Activated T-cell treated with anti-CD3 and anti-CD28 coated beads, Interleukin-2, amount 50 U/mL, for 72 hours (primary cell): ENCODE measurements at regions not wholly inside any gene's neighbourhood (a gene's known extent, or its start where the extent isn't known, plus 50 kb on each side); places are given as distances from the start of the nearest gene placed in this dataset.
"Not testable (repeated sequence)": the region's sequence is repeated elsewhere in the genome, so short reads cannot be mapped to it uniquely, and the experiment has no call there.

ENCODE experiments used
- ATAC-seq, 2 donors: fragments of 150-1000 bp; cut with Tn5 transposase; replicated peaks in 1 of 2; 2 replicates each; pipeline ENCODE4 v1.10.0; 2021; ENCODE audit warnings: moderate library complexity in 2 of 2, mild to moderate bottlenecking in 1 of 2
- DNase-seq, 2 donors: peaks; one replicate each; pipeline ENCODE4 v3.0.0; 2021 to 2022; ENCODE audit warnings: mixed read lengths in 1 of 2
- H3K27ac Mint-ChIP-seq: one replicate; pipeline ENCODE4 v1.8.0; 2022; ENCODE audit warnings: mild to moderate bottlenecking, moderate library complexity, mixed read lengths
- H3K27me3 Mint-ChIP-seq: one replicate; pipeline ENCODE4 v1.8.0; 2022; ENCODE audit warnings: low read depth, mixed read lengths
- H3K36me3 Mint-ChIP-seq, 2 donors: one replicate each; pipeline ENCODE4 v1.8.0; 2022; ENCODE audit warnings: mixed read lengths in 2 of 2, mild to moderate bottlenecking in 1 of 2; ENCODE audit not compliant: insufficient read depth in 2 of 2
- H3K4me1 Mint-ChIP-seq: one replicate; pipeline ENCODE4 v1.8.0; 2022; ENCODE audit warnings: low read depth, mixed read lengths
- H3K4me3 Mint-ChIP-seq, 2 donors: one replicate each; pipeline ENCODE4 v1.8.0; 2022; ENCODE audit warnings: mild to moderate bottlenecking in 2 of 2, mixed read lengths in 2 of 2, moderate library complexity in 2 of 2
- H3K9me3 Mint-ChIP-seq, 2 donors: one replicate each; pipeline ENCODE4 v1.8.0; 2022; ENCODE audit warnings: mixed read lengths in 2 of 2

DNA sequence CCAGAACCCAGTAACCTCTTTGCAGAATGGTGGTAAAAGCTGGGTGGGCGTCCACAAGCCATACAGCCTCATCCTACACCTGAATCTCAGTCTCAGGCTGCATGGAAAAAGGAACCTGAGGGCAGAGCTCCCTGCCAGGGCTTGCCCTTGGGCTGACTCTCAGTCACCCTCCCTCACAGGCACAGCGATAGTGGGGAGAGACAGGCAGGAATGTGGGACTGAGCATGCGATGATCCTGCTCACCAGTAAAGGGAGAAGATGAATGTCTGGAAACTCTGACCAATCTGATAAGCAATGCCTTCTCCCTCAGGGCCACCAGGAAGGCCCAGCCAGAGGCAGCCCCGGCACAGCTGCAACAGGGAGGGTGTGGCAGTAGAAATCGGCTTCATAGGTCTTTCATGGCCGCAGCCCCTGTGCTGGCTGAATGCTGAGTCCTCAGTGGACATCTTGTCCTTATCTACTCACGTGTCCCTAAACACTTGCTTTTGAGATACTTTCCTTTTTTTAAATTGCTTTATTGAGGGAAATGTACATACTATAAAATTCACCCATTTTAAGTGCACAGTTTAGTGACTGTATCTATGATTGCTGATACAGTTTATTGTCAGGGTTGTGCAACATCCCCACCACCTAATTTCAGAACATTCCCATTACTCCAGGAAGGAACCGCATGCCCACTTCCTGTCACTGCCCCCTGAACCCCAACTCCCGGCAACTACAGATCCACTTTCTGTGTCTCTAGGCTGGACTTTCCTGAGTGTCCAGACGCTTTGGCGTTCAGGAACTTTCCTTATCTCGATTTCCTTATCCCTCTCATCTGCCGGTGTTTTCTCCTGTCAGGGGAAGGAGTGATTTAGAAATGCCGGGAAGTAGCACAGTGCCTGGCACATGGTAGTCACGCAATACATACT lies 258.1 kb downstream of the PCNX1 start:
- H3K4me1 Mint-ChIP-seq, result peaks cover 25% of the 10 kb centered on the region
- no peak for ATAC-seq
- peaks cover 21% of the 10 kb centered on the region for H3K27me3 Mint-ChIP-seq
- no peak overlapping the region for H3K27ac Mint-ChIP-seq
- H3K36me3 Mint-ChIP-seq, result peaks cover 3 to 4% of the 10 kb centered on the region in 2 donors
- DNase-seq, result no peak
- peaks cover 1 to 3% of the 10 kb centered on the region in 2 donors for H3K9me3 Mint-ChIP-seq
- no peak overlapping the region for H3K4me3 Mint-ChIP-seq

DNA sequence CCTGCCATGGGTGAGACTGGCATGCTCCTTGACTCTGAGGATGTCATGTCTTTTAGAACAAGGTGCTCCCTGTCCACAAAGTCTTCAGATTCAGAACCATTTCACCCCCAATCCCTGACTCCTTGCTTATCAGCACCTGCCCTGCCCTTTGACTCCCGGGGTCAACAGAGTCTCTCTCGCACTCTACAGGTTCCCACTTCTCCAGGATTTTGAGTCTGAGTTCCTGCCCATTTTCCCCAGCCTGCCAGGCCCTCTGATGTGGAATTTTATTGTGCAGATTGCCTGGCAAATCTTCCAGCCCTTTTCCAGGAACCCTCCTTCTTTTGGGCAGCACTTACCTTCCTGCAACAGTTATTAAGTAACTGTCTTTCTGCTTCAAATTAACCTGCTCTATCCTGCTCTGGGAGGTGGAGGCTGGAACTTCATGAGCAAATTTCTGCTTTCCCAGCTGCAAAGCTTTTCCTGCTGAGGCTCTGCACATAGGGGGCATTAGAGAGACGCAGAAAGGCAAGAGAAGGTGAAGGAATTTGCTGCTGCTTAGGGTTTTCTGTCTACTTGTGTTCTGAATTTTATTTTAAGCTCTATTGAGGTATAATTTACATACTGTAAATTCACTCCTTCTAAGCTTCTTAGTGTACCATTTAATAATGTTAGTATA lies 259.1 kb downstream of the PCNX1 start:
- Mint-ChIP-seq H3K4me1 (peaks cover 25% of the 10 kb centered on the region), H3K27me3 (peaks cover 26% of the 10 kb centered on the region), H3K9me3 (no peaks in the 10 kb centered on the region), H3K27ac (no peak overlapping the region), H3K4me3 (no peak overlapping the region), H3K36me3 (peaks cover 0 to 1% of the 10 kb centered on the region in 2 donors)
- ATAC-seq (no peak), DNase-seq (no peak)

DNA sequence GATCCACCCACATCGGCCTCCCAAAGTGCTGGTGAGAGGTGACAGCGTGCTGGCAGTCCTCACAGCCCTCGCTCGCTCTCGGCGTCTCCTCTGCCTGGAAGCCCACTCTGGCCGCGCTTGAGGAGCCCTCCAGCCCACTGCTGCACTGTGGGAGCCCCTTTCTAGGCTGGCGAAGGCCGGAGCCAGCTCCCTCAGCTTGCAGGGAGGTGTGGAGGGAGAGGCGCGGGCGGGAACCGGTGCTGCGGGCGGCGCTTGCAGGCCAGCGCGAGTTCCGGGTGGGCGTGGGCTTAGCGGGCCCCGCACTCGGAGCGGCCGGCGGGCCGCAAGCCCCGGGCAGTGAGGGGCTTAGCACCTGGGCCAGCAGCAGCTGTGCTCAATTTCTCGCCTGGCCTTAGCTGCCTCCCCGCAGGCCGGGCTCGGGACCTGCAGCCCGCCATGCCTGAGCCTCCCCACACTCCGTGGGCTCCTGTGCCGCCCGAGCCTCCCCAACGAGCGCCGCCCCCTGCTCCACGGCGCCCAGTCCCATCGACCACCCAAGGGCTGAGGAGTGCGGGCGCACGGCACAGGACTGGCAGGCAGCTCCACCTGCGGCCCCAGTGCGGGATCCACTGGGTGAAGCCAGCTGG lies 260.2 kb downstream of the PCNX1 start:
- Mint-ChIP-seq H3K4me1 (peaks cover 25% of the 10 kb centered on the region), H3K27me3 (peaks cover 33% of the 10 kb centered on the region)
- H3K36me3 Mint-ChIP-seq, ATAC-seq, DNase-seq, H3K27ac Mint-ChIP-seq, H3K9me3 Mint-ChIP-seq, H3K4me3 Mint-ChIP-seq: not testable (repeated sequence)

DNA sequence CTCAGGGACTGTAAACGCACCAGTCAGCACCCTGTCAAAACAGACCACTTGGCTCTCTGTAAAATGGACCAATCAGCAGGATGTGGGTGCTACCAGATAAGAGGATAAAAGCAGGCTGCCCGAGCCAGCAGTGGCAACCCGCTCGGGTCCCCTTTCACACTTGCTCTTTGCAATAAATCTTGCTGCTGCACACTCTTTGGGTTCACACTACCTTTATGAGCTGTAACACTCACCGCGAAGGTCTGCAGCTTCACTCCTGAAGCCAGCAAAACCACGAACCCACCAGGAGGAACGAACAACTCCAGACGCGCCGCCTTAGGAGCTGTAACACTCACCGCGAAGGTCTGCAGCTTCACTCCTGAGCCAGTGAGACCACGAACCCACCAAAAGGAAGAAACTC lies 260.9 kb downstream of the PCNX1 start:
- ATAC-seq (peak; percentile 68 to 75), DNase-seq (peak; percentile 42 to 45)
- peak overlapping the region; percentile 40 for H3K27ac Mint-ChIP-seq
- not testable (repeated sequence) for H3K36me3 Mint-ChIP-seq, H3K9me3 Mint-ChIP-seq
- peaks cover 25% of the 10 kb centered on the region for H3K4me1 Mint-ChIP-seq
- peaks cover 37% of the 10 kb centered on the region for H3K27me3 Mint-ChIP-seq
- H3K4me3 Mint-ChIP-seq, result peak overlapping the region; percentile 85 to 88

DNA sequence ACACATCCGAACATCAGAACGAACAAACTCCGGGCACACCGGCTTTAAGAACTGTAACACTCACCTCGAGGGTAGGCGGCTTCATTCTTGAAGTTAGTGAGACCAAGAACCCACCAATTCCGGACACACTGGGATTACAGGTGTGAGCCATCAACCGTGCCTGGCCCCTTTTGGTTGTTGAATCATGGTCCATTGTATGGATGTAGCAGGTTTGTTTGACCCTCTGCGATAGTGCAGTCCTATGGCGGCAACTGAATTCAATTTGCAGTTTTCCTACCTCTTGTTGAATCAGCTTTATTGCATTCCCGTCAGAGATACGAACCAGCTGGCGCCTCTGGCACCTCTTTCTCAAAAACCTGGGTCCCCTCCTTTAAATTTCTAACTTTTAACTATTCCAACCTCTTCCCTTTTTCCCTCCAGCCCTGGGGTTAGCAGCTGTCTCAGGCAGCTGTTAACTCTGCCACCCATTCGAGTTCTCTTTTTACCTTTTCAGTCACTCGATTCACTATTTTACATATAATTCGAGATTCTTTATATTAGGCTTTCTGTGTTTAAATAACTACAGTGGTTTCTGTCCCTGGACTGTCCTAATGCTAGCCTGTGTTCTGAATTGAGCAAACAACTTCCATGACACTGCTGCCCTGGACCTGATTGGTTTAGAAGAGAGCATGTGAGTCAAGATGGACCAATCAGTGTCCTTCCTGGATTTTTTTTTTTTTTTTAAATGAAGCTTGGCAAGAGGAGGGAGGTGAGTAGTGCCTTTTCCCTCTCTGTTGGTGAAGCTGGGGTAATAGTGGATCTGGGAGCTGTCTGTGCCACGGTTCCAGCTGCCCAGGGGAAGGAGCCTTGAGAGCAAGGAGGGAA lies 261.5 kb downstream of the PCNX1 start:
- H3K27ac Mint-ChIP-seq, result peak overlapping the region; percentile 40
- H3K27me3 Mint-ChIP-seq, result peaks cover 37% of the 10 kb centered on the region
- no peaks in the 10 kb centered on the region for H3K9me3 Mint-ChIP-seq
- H3K4me3 Mint-ChIP-seq, result peak overlapping the region; percentile 85 to 88
- peaks cover 0 to 1% of the 10 kb centered on the region in 2 donors for H3K36me3 Mint-ChIP-seq
- DNase-seq, result no peak
- ATAC-seq, result peak; percentile 45 to 64
- H3K4me1 Mint-ChIP-seq, result peaks cover 25% of the 10 kb centered on the region

DNA sequence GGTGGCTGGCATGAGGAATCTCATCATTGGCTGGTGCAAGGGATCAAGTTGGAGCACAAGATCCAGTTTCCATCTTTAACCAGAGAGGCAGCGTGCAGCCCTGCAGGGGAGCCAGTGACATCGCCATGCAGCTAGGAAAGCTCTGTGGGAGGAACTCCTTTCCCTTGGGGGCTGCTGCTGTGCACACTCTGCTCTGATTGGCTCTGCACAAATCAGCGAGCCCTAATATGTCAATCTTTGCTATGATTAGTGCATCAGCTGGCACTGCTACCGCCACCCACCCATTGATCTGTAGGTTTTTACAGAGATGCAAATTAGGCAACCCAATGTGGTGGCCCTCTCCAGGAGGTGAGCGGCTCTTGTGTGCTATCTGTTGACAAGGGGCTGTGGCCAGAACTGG lies 262.6 kb downstream of the PCNX1 start:
- Mint-ChIP-seq H3K9me3 (no peaks in the 10 kb centered on the region), H3K36me3 (peaks cover 0 to 1% of the 10 kb centered on the region in 2 donors), H3K4me3 (no peak overlapping the region), H3K27me3 (peaks cover 37% of the 10 kb centered on the region), H3K4me1 (peaks cover 25% of the 10 kb centered on the region), H3K27ac (no peak overlapping the region)
- DNase-seq (no peak), ATAC-seq (no peak)

DNA sequence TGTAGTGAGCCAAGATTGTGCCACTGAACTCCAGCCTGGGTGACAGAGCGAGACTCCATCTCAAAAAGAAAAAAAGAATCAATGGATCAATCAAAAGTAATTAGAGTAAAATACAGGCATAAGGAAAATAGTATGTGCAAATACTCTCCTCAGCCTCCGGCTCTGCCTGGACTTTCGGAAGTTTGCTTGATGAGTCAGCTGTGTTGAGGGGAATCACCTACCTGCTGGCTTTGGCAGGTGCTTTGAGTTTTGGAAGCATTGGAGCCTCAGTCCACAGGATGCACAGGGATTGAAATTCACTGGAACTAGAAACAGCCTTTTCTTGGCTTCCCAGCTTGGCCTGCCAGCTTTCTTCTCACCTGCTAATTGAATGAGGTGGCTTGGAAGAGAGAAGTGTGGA lies 268.2 kb downstream of the PCNX1 start:
- no peak overlapping the region for H3K4me3 Mint-ChIP-seq
- no peak overlapping the region for H3K27ac Mint-ChIP-seq
- DNase-seq, result no peak
- no peak for ATAC-seq
- H3K27me3 Mint-ChIP-seq, result peaks cover 16% of the 10 kb centered on the region
- peaks cover 0 to 2% of the 10 kb centered on the region in 2 donors for H3K9me3 Mint-ChIP-seq
- H3K4me1 Mint-ChIP-seq, result no peaks in the 10 kb centered on the region
- H3K36me3 Mint-ChIP-seq, result no peaks in the 10 kb centered on the region

DNA sequence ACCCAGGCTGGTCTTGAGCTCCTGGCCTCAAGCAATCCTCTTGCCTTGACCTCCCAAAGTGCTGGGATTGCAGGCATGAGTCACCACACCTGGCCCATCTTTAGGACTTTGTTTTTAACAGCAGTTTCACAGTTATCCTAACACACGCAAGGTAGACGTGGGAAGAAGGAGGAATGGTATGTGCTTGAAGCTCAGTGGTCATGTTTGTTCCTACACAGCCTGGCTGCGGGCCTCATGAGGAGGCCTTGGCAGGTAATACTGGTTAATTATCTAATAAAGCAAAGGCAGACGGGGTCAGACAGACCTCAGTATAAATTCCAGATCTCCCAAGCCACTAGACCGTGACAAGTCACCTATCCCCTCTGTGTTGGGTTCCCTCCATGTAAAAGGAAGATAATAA lies 271.8 kb downstream of the PCNX1 start:
- Mint-ChIP-seq H3K4me3 (no peak overlapping the region), H3K36me3 (no peaks in the 10 kb centered on the region), H3K27ac (no peak overlapping the region), H3K9me3 (peaks cover 0 to 2% of the 10 kb centered on the region in 2 donors), H3K4me1 (no peaks in the 10 kb centered on the region), H3K27me3 (no peaks in the 10 kb centered on the region)
- ATAC-seq (no peak), DNase-seq (no peak)

DNA sequence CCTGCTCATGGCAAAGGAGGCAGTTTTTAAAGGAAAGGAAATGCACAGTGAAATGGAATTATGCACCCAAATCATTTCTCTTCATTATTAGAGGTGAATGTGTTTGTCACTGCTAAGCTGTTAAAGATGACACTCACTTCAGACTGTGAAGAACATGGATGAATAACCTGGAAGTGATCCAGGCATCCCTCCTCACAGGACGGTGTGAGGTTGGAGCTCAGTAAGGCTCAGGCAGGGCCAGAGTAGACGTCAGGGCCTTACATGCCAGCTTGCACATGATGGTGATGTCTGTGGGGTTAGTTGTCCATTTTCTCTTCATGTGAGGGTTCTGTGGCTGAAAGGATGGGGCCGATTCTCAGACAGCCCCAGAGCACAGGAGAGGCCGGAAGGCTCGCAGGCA lies 273.1 kb downstream of the PCNX1 start:
- Mint-ChIP-seq H3K9me3 (peaks cover 0 to 2% of the 10 kb centered on the region in 2 donors), H3K27me3 (no peaks in the 10 kb centered on the region), H3K36me3 (no peaks in the 10 kb centered on the region), H3K4me1 (no peaks in the 10 kb centered on the region), H3K27ac (no peak overlapping the region), H3K4me3 (no peak overlapping the region)
- ATAC-seq (no peak), DNase-seq (no peak)

DNA sequence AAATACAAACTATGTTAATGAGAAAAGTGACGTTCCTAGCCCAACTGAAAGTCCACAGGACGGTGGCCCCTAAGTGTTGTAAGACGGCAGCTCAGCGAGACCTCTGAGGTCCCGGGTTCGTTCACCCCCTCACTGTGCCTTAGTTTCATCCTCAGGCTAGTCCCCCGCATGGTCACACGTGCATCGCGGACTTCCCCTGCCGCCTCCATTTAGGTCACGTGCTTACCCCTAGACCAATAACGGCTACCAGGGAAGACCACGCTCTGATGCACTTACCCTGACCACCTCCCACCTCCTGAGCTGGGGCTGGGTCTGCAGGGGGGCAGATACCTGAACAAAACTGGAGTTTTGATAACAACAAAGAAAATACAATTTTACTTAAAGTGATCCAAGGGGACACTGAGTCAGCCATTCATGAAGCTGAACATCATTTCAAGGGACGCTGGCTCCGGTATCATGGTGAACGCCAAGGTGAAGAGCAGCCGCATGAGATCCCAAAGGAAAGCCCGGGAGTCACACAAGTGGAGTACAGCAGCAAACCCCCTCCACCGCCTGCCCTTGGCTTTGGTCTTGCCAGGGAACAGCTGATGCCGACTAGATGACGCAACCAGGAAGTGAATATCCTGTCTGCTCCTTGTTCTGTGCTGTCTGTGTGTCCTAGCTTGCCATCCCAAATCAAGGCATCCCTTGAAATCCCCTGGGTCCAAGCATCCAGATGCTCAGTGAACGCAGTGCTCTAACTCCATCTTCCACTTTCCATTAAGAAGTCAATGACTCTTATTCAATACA lies 274.1 kb downstream of the PCNX1 start:
- H3K36me3 Mint-ChIP-seq, result no peaks in the 10 kb centered on the region
- ATAC-seq, result no peak

DNA sequence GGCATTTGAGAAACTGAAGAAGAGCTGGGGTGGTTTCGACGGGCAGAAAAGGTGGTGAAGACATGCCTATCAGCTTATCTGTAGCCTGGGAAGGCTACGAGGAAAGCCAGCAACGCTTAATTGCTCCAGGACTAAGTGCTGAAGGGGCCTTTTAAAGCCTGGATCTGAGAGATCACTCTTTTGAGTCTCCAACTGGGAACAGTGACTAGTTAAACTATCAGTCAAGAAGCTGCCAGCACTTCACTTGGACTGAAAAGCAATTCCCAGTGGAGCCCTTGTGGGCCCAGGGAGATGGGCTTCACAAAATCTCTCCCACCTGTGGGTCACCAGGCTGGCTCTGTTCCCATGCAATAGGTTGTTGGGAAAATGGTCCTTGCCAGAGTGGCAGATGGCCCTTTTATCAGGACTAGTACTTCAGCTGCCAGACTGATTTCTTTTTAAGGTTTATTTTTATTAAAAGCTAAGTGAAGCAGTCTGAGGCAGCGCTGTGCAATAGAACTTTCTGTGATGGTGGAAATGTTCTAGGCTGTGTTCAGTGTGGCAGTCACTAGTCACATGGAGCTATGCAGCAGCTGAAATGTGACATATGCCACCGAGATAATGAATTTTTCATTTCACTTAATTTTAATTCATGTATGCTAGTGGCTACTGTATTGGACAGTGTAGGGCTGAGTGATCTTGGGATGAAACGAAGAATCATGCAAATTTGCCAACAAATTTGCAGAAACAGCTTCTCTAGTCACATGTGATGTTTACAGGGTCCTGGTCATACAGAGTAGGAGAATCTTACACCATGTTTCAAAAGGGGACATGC lies 276.8 kb downstream of the PCNX1 start:
- DNase-seq (no peak), ATAC-seq (no peak)
- H3K9me3 Mint-ChIP-seq, result no peaks in the 10 kb centered on the region
- no peak overlapping the region for H3K4me3 Mint-ChIP-seq
- peaks cover 11% of the 10 kb centered on the region for H3K27me3 Mint-ChIP-seq
- no peaks in the 10 kb centered on the region for H3K36me3 Mint-ChIP-seq
- H3K4me1 Mint-ChIP-seq, result no peaks in the 10 kb centered on the region
- no peak overlapping the region for H3K27ac Mint-ChIP-seq

More for the DNA sequence above, 274.1 kb downstream of the PCNX1 start:
- H3K27ac Mint-ChIP-seq, result no peak overlapping the region
- no peak overlapping the region for H3K4me3 Mint-ChIP-seq
- DNase-seq, result no peak
- H3K4me1 Mint-ChIP-seq, result no peaks in the 10 kb centered on the region
- peaks cover 7% of the 10 kb centered on the region for H3K27me3 Mint-ChIP-seq
- H3K9me3 Mint-ChIP-seq, result peaks cover 0 to 2% of the 10 kb centered on the region in 2 donors
